WTC11 (cell line): ENCODE measurements at regions not wholly inside any gene's neighbourhood (a gene's known extent, or its start where the extent isn't known, plus 50 kb on each side); places are given as distances from the start of the nearest gene placed in this dataset.

Experiments
- ATAC-seq: fragments of 200-7000 bp; cut with Tn5 transposase; 2 replicates; pipeline ENCODE4 v1.10.0; 2021; ENCODE audit warnings: mild to moderate bottlenecking, moderate library complexity
- CTCF ChIA-PET: fragments of 300-600 bp; sonication (Branson Sonifier 250); formaldehyde crosslinking; loops from one replicate; lab custom pipeline; 2021; ENCODE audit warnings: antibody characterized with exemption; lab: Charles Lee
- POLR2A ChIA-PET: fragments of 350-600 bp; sonication (Branson Sonifier 250); formaldehyde crosslinking; loops from one replicate; lab custom pipeline; 2021; ENCODE audit warnings: antibody characterized with exemption; lab: Charles Lee
- DNase-seq: peaks from one replicate; pipeline ENCODE4 v3.0.0; 2021; ENCODE audit warnings: low spot score
- H3K27ac Mint-ChIP-seq: 2 replicates; pipeline ENCODE4 v1.8.0; 2021; ENCODE audit warnings: mixed read lengths
- H3K27me3 Mint-ChIP-seq: 2 replicates; pipeline ENCODE4 v1.8.0; 2021; ENCODE audit warnings: low read depth, mild to moderate bottlenecking, moderate library complexity, mixed read lengths
- H3K36me3 Mint-ChIP-seq: 2 replicates; pipeline ENCODE4 v1.8.0; 2021; ENCODE audit warnings: mixed read lengths
- H3K4me1 Mint-ChIP-seq: 2 replicates; pipeline ENCODE4 v1.8.0; 2022; ENCODE audit warnings: mixed read lengths
- H3K4me3 Mint-ChIP-seq: 2 replicates; pipeline ENCODE4 v1.8.0; 2021; ENCODE audit warnings: mild to moderate bottlenecking, moderate library complexity, mixed read lengths
- H3K9me3 Mint-ChIP-seq: 2 replicates; pipeline ENCODE4 v1.8.0; 2021; ENCODE audit warnings: mixed read lengths
- ATF1 ChIP-seq: sonication (generic); formaldehyde crosslinking; IDR thresholded peaks from 2 replicates; pipeline ENCODE4 v1.8.1; 2023; ENCODE audit warnings: mild to moderate bottlenecking, moderate library complexity, missing genetic modification reagents
- CREB1 ChIP-seq: sonication (generic); formaldehyde crosslinking; IDR thresholded peaks from 2 replicates; pipeline ENCODE4 v1.8.0; 2023; ENCODE audit warnings: mild to moderate bottlenecking, missing genetic modification reagents
- CTCF ChIP-seq: fragments of 200-600 bp; IDR thresholded peaks from 2 replicates; pipeline ENCODE4 v1.8.0; 2022; ENCODE audit warnings: antibody characterized with exemption
- ESRRA ChIP-seq: sonication (generic); formaldehyde crosslinking; IDR thresholded peaks from 2 replicates; pipeline ENCODE4 v1.8.1; 2022; ENCODE audit warnings: mild to moderate bottlenecking, missing genetic modification reagents, borderline replicate concordance
- ETV6 ChIP-seq: sonication (generic); formaldehyde crosslinking; IDR thresholded peaks from 2 replicates; pipeline ENCODE4 v1.8.1; 2022; ENCODE audit warnings: mild to moderate bottlenecking, missing genetic modification reagents
- JUN ChIP-seq: sonication (generic); formaldehyde crosslinking; IDR thresholded peaks from 2 replicates; pipeline ENCODE4 v1.8.0; 2023; ENCODE audit warnings: mild to moderate bottlenecking, missing genetic modification reagents
- KAT7 ChIP-seq: sonication (generic); formaldehyde crosslinking; IDR thresholded peaks from 2 replicates; pipeline ENCODE4 v1.8.1; 2023; ENCODE audit warnings: missing genetic modification reagents, mild to moderate bottlenecking, borderline replicate concordance
- OVOL2 ChIP-seq: fragments of 250-450 bp; sonication (Bioruptor Pico); IDR thresholded peaks from 2 replicates; pipeline ENCODE4 v1.9.0; 2021; ENCODE audit warnings: mild to moderate bottlenecking, borderline replicate concordance
- RELA ChIP-seq: sonication (generic); formaldehyde crosslinking; IDR thresholded peaks from 2 replicates; pipeline ENCODE4 v1.8.1; 2022; ENCODE audit warnings: missing genetic modification reagents, mild to moderate bottlenecking, borderline replicate concordance
- ZNF121 ChIP-seq: sonication (generic); formaldehyde crosslinking; IDR thresholded peaks from 2 replicates; pipeline ENCODE4 v1.8.0; 2023; ENCODE audit warnings: missing genetic modification reagents
- ZNF219 ChIP-seq: sonication (generic); formaldehyde crosslinking; IDR thresholded peaks from 2 replicates; pipeline ENCODE4 v1.8.0; 2023; ENCODE audit warnings: missing genetic modification reagents, mild to moderate bottlenecking, borderline replicate concordance
- ZNF317 ChIP-seq: sonication (generic); formaldehyde crosslinking; IDR thresholded peaks from 2 replicates; pipeline ENCODE4 v1.8.1; 2023; ENCODE audit warnings: low read depth, mild to moderate bottlenecking, moderate library complexity, missing genetic modification reagents, borderline replicate concordance
- ZNF425 ChIP-seq: fragments of 250-450 bp; sonication (Bioruptor Pico); conservative IDR thresholded peaks from 2 replicates; pipeline ENCODE4 v1.9.0; 2021; ENCODE audit warnings: mild to moderate bottlenecking
- ZNF512 ChIP-seq: sonication (generic); formaldehyde crosslinking; IDR thresholded peaks from 2 replicates; pipeline ENCODE4 v1.8.1; 2022; ENCODE audit warnings: missing genetic modification reagents, borderline replicate concordance
- TF ChIP-seq, protein P1 (sequence below): sonication (generic); formaldehyde crosslinking; IDR thresholded peaks from 2 replicates; pipeline ENCODE4 v1.8.1; 2022; ENCODE audit warnings: low read depth, missing genetic modification reagents, borderline replicate concordance
- TF ChIP-seq, protein P2 (sequence below): sonication (generic); formaldehyde crosslinking; IDR thresholded peaks from 2 replicates; pipeline ENCODE4 v1.8.0; 2023; ENCODE audit warnings: missing genetic modification reagents, mild to moderate bottlenecking, borderline replicate concordance

GRCh38 chr13:105446197-105446596 is 1089.3 kb downstream of the EFNB2 start:
- Mint-ChIP-seq H3K4me3 (no peak overlapping the region), H3K27ac (no peak overlapping the region), H3K27me3 (no peaks in the 10 kb centered on the region), H3K4me1 (no peaks in the 10 kb centered on the region), H3K36me3 (no peaks in the 10 kb centered on the region), H3K9me3 (no peaks in the 10 kb centered on the region)
- CTCF ChIA-PET, result no interaction called here
- no peak for DNase-seq
- POLR2A ChIA-PET, result no interaction called here
- TF ChIP-seq ZNF219 (CRISPR knock-in tag) (no peak), KAT7 (CRISPR knock-in tag) (no peak), JUN (CRISPR knock-in tag) (no peak), OVOL2 (CRISPR knock-in tag) (no peak), CTCF (no peak), ZNF121 (CRISPR knock-in tag) (no peak), ESRRA (CRISPR knock-in tag) (no peak), ZNF425 (CRISPR knock-in tag) (no peak), ATF1 (CRISPR knock-in tag) (no peak), CREB1 (no peak), ZNF317 (CRISPR knock-in tag) (no peak), ETV6 (CRISPR knock-in tag) (no peak), RELA (CRISPR knock-in tag) (no peak), ZNF512 (CRISPR knock-in tag) (no peak)
- TF ChIP-seq, protein P1, sequence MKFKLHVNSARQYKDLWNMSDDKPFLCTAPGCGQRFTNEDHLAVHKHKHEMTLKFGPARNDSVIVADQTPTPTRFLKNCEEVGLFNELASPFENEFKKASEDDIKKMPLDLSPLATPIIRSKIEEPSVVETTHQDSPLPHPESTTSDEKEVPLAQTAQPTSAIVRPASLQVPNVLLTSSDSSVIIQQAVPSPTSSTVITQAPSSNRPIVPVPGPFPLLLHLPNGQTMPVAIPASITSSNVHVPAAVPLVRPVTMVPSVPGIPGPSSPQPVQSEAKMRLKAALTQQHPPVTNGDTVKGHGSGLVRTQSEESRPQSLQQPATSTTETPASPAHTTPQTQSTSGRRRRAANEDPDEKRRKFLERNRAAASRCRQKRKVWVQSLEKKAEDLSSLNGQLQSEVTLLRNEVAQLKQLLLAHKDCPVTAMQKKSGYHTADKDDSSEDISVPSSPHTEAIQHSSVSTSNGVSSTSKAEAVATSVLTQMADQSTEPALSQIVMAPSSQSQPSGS (CRISPR knock-in tag), result no peak
- TF ChIP-seq, protein P2, sequence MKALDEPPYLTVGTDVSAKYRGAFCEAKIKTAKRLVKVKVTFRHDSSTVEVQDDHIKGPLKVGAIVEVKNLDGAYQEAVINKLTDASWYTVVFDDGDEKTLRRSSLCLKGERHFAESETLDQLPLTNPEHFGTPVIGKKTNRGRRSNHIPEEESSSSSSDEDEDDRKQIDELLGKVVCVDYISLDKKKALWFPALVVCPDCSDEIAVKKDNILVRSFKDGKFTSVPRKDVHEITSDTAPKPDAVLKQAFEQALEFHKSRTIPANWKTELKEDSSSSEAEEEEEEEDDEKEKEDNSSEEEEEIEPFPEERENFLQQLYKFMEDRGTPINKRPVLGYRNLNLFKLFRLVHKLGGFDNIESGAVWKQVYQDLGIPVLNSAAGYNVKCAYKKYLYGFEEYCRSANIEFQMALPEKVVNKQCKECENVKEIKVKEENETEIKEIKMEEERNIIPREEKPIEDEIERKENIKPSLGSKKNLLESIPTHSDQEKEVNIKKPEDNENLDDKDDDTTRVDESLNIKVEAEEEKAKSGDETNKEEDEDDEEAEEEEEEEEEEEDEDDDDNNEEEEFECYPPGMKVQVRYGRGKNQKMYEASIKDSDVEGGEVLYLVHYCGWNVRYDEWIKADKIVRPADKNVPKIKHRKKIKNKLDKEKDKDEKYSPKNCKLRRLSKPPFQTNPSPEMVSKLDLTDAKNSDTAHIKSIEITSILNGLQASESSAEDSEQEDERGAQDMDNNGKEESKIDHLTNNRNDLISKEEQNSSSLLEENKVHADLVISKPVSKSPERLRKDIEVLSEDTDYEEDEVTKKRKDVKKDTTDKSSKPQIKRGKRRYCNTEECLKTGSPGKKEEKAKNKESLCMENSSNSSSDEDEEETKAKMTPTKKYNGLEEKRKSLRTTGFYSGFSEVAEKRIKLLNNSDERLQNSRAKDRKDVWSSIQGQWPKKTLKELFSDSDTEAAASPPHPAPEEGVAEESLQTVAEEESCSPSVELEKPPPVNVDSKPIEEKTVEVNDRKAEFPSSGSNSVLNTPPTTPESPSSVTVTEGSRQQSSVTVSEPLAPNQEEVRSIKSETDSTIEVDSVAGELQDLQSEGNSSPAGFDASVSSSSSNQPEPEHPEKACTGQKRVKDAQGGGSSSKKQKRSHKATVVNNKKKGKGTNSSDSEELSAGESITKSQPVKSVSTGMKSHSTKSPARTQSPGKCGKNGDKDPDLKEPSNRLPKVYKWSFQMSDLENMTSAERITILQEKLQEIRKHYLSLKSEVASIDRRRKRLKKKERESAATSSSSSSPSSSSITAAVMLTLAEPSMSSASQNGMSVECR (CRISPR knock-in tag), result no peak
- no peak for ATAC-seq
